ENCODE measurements at regions not wholly inside any gene's neighbourhood (a gene's known extent, or its start where the extent isn't known, plus 50 kb on each side); places are given as distances from the start of the nearest gene placed in this dataset.

DNA sequence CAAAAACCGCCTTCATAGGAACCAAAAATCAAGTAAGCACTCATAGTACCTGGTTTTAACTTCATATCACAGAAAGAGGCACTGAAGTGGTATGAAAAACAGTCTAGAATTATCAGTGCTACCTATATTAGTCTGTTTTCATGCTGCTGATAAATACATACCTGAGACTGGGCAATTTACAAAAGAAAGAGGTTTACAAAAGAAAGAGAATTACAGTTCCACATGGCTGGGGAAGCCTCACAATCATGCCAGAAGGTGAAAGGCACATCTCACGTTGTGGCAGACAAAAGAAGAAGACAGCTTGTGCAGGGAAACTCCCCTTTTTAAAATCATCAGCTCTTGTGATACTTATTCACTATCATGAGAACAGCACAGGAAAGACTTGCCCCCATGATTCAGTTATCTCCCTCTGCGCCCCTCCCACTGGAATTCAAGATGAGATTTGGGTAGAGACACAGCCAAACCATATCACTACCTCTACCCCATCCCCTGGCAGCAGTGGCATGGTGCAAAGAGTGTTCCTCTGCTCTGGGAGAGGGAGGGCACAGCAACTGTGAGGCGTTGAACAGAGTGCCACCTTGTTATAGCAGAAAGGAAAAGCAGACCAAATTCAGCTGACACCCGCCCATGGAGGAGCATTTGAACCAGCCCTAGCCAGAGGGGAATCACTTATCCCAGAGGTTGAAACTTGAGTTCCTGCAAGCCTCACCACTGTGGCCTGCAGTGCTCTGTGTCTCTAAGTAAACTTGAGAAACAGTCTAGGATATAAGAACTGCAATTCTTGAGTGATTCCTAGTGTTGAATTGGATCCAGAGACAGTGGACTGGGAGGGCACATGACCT, 61.9 kb upstream of the PTPRZ1 start:
- TF ChIP-seq, protein P1, sequence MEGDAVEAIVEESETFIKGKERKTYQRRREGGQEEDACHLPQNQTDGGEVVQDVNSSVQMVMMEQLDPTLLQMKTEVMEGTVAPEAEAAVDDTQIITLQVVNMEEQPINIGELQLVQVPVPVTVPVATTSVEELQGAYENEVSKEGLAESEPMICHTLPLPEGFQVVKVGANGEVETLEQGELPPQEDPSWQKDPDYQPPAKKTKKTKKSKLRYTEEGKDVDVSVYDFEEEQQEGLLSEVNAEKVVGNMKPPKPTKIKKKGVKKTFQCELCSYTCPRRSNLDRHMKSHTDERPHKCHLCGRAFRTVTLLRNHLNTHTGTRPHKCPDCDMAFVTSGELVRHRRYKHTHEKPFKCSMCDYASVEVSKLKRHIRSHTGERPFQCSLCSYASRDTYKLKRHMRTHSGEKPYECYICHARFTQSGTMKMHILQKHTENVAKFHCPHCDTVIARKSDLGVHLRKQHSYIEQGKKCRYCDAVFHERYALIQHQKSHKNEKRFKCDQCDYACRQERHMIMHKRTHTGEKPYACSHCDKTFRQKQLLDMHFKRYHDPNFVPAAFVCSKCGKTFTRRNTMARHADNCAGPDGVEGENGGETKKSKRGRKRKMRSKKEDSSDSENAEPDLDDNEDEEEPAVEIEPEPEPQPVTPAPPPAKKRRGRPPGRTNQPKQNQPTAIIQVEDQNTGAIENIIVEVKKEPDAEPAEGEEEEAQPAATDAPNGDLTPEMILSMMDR (IDR thresholded peaks at IDR 0.05; ENCODE audit: low read depth, low read length, missing control alignments): no peak
- DNase-seq (ENCODE audit: low read depth): no peak
- no peak overlapping the region for H3K4me3 ChIP-seq (ENCODE audit: low read depth, low read length)

DNA sequence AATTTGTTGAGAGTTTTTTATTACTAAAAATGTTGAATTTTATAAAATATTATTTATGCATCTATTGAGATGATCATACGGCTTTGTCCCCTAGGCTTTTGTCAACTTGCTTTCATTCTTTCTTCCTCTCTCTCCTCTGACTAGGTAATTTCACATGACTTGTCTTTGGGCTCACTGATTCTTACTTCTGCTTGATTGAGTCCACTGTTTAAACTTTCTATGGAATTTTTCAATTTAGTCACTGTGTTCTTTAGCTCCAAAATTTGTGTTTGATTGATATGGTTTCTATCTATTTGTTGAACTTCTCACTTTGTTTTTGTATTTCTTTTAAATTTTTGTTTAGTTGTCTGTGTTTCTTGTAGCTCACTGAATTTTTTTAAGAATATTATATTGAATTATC, 65.9 kb upstream of the PTPRZ1 start:
- no peak overlapping the region for H3K4me3 ChIP-seq (ENCODE audit: low read depth, low read length)
- TF ChIP-seq, protein P1 (IDR thresholded peaks at IDR 0.05; ENCODE audit: low read depth, low read length, missing control alignments): no peak
- no peak for DNase-seq (ENCODE audit: low read depth)

DNA sequence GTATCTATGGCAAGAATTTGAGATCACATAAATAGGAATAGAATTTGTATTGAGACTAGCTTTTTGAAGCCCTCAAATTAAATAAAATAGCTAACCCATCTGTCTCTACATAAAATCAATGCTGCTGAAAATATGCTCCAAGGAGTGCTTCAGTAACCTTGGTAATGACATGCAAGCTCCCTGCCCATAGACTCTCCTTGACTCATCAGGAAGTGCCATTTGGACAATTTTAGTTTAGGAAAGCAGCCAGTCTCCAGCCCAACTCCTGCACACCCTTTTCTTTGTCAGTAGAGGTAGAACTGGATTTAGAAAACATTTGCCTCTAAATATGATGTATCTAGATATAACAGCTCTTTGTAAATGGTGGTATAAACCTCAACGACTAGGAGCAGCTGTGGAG, 69.9 kb upstream of the PTPRZ1 start:
- TF ChIP-seq, protein P1 (IDR thresholded peaks at IDR 0.05; ENCODE audit: low read depth, low read length, missing control alignments): no peak
- no peak overlapping the region for H3K4me3 ChIP-seq (ENCODE audit: low read depth, low read length)
- DNase-seq (ENCODE audit: low read depth): no peak

DNA sequence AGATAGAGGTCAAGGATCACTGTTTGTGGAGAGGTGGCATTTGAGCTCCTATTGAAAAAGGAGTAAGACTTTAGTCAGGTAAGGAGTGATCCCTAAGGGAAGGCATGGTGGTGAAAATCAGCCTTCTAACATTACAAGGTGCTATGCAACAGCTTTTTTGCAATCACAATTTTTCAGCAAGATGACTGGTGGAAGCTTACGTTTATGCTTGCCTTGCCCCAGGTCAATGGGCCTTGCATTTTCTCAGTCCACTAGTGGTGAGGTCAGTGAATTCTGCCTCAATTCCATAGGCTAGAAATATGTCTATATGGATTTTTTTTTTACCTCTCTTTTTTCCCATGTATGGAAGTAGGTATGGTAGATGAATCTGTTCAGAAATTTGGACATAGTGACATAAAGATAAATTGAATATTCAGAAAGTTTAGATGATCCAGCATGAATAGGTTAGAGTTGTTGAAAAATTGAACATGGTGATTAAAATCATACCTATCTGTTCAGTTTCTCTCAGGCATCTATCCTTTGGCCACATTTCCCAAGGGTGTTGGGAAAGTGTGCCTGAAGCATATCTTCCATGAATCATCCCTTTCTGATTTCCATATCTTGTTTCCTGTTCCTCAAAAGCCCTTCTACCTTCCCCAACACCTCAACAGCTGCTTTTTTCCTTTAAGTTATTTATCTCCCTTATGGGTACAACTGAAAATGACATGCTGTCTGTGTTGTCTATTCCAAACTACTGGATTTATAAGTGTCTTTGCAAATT, 71.9 kb upstream of the PTPRZ1 start:
- H3K4me3 ChIP-seq (ENCODE audit: low read depth, low read length): no peak overlapping the region
- no peak for DNase-seq (ENCODE audit: low read depth)
- TF ChIP-seq, protein P1 (IDR thresholded peaks at IDR 0.05; ENCODE audit: low read depth, low read length, missing control alignments): no peak

DNA sequence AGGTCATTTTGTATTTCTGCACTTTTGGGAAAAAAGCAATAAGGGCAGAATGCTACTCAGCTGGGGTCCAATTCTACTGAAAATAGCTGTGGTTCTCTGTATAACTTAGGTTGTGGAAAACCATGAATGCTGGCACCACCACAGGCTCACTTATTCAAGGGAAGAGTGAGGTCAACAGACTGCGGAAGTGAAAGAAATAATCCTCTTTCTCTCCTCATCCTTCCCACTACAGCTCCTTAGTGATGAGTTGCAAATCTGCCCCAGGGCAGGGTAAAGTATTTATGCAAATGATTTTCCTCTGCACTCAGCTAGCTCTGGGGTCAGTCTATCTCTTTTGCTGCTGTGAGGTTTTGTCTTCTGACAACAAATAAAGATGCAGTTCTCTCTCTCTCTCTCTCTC, 74.1 kb upstream of the PTPRZ1 start:
- H3K4me3 ChIP-seq (ENCODE audit: low read depth, low read length): no peak overlapping the region
- TF ChIP-seq, protein P1 (IDR thresholded peaks at IDR 0.05; ENCODE audit: low read depth, low read length, missing control alignments): no peak
- DNase-seq (ENCODE audit: low read depth): no peak

DNA sequence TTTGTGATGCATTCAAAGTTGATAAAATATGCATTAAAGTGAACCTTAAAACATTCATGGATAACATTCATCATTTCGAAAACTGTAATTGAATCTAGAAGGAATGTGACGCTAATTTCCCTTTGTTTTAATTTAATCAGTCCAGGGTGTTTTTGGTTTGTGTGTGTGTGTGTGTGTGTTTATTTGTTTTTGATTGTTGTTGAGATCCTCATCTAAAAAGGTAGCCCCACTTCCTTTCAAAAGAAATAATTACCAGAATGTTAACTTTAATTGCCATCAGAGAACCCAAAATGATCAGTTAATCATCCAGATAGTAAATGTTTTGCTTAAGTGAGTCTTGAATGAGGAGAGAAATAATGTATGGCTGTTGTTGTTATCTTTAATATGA, 74.5 kb upstream of the PTPRZ1 start:
- H3K4me3 ChIP-seq (ENCODE audit: low read depth, low read length): no peak overlapping the region
- TF ChIP-seq, protein P1 (IDR thresholded peaks at IDR 0.05; ENCODE audit: low read depth, low read length, missing control alignments): no peak
- DNase-seq (ENCODE audit: low read depth): no peak

Data from GM12864 (cell line).